NCI-H1417 (cell line): ENCODE measurements at regions not wholly inside any gene's neighbourhood (a gene's known extent, or its start where the extent isn't known, plus 50 kb on each side); places are given as distances from the start of the nearest gene placed in this dataset.
"Not testable (repeated sequence)": the region's sequence is repeated elsewhere in the genome, so short reads cannot be mapped to it uniquely, and the experiment has no call there.

Experiments
- DNase-seq, 3 experiments: peaks; one replicate each; lab custom pipeline; 2025; lab: John Stamatoyannopoulos, UW

GRCh38 chr3:25844891-25845290, 55.0 kb downstream of the OXSM start:
- DNase-seq: no peak

DNA sequence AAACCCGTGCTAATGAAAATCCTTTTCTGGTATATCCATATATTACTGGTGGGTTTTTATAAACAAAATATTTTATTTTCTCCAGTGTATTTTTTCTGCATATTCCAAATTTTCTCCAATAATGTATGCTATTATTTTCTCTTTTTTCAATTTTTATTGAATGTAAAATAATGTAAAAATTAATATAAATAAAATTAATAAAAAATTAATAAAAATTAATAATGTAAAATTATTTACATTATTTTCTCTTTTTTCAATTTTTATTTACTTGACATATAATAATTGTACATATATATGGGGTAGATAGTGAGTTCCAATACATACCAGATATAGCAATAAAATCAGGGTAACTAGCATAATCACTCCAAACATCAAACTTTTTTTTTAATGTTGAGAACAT, 56.4 kb downstream of the OXSM start:
- DNase-seq: no peak

GRCh38 chr3:25849091-25849490, 59.2 kb downstream of the OXSM start:
- no peak for DNase-seq

- no peak for DNase-seq
Measured at GRCh38 chr3:25849641-25850385, 59.9 kb downstream of the OXSM start.

- not testable (repeated sequence) for DNase-seq
Measured at GRCh38 chr3:25851693-25852259, 61.9 kb downstream of the OXSM start.

DNA sequence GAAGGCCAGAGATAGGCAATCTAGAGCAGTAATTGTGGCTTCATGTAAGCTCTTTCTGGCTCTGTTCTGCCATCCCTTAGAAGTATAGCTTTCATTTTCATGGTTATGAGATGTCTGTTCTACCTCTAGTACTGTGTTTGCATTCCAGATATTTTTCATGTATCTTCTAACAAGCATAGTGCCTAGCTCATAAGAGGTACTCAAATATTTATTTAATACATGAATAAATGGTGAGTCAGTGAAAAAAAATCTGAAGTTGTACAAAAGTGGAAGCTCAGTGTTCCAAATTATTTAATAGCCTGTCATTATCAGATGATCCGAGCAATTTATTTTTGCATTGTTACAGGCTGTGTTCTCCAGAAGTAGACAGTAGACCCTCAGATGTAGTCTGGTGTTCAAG, 64.3 kb downstream of the OXSM start:
- peak in 1 of 3 experiments; percentile 27 for DNase-seq

DNA sequence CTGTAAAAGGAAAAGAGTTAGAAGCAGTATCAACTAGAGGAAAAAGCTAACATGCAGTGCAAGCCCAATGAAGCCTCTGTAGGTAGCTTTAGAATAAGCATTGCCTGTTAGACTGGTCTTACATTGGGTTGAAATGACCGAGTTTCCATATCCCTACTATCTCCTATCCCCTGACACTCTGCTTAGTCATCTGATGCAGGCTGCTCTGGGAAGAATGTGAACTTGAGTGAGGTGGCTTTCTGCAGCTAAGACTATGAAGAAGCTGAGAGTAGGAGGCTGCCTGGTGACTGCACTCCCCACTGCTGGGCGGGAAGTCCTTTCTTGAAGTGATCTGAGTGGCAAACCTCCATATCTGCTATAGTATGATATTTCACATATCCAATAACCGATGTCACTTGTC, 64.7 kb downstream of the OXSM start:
- DNase-seq: no peak

GRCh38 chr3:25855266-25855784, 65.4 kb downstream of the OXSM start:
- DNase-seq: no peak

GRCh38 chr3:25856902-25857518, 67.1 kb downstream of the OXSM start:
- peak in 2 of 3 experiments; percentile 22 to 27 for DNase-seq

- no peak for DNase-seq
Measured at GRCh38 chr3:25861566-25861965, 71.7 kb downstream of the OXSM start.

GRCh38 chr3:25863011-25863415, 73.1 kb downstream of the OXSM start:
- DNase-seq: no peak

GRCh38 chr3:25863416-25863959, 73.6 kb downstream of the OXSM start:
- DNase-seq: no peak

GRCh38 chr3:25870452-25870851, 80.6 kb downstream of the OXSM start:
- DNase-seq: no peak

DNA sequence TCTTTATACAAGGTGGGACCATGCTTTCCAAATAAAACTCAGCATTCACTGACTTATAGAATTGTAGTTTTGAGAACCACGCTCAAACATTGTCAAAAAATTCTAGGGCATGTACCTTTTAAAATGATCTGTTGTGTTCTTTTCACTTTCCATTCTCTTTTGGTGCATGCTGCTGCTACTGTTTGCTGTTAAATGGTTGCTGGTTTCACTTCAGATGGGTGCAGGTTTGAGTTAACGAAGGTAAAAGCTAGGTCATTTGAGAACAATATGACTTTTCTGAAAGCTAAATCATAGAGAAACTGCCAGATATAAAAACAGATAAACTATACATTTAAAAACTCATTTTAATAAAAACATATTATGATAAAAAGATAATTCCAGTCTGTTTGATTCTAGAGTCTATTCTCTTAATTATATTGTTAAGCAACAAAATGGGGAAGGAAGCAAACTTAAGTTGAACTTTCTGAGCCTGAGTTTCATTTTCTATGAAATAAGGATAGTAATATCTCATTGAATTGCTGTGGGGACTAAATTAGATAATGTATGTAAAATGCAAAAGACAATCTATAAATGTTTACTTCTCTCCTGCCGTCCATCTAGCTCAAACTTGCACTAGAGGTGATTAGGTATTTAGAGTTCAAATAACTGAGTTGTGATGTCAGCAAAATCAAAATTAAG, 82.4 kb downstream of the OXSM start:
- DNase-seq: no peak

DNA sequence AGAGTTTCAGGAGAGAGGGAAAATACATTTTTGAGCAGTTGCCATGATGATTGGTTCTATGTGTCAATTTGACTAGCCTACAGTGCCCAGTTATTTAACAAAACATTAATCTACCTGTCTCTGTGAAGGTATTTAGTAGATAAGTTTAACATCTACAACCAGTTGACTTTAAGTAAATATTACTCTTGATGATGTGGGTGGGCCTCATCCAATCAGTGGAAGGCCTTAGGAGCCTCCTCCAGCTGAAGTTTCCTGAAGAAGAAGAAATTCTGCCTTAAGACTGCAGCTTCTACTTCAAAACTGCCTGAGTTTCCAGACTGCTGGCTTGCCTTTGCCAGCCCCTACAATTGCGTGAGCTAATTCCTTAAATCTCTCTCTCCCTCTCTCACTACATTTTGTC, 93.6 kb downstream of the OXSM start:
- no peak for DNase-seq

DNA sequence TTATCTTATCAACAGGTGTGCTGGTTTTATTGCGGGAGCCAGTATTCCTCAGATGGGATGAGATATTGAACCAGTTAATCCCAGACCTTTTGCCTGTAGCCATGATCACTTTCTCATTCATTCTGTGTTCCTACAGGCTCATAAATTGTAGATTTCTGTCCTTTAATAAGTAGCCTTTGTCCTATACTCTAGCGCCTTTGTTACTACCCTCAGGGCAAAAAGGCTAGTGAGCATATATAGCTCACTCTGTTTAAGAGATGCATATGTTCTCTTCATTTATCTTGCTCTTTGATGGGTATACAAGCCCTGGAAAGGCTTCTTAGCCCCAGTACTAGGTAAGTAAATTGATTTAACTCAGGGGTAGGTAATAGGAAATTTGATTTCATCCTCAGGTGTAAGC, 95.1 kb downstream of the OXSM start:
- DNase-seq: peak in 1 of 3 experiments; percentile 19

GRCh38 chr3:25885544-25885943, 95.7 kb downstream of the OXSM start:
- no peak for DNase-seq

DNA sequence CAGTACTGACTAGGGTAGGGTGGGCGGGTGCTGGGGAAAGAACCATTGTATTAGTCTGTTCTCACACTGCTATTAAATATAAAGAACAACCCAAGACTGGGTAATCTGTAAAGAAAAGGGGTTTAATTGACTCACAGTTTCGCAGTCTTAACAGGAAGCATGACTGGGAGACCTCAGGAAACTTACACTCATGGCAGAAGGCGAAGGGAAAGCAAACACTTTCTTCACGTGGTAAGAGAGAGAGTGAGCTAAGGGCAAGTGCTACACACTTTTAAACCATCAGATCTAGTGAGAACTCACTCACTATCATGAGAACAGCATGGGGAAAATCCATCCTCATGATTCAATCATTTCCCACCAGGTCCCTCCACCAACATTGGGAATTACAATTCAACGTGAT, 98.0 kb downstream of the OXSM start:
- DNase-seq: no peak

GRCh38 chr3:25888892-25889524, 99.1 kb downstream of the OXSM start:
- no peak for DNase-seq

DNA sequence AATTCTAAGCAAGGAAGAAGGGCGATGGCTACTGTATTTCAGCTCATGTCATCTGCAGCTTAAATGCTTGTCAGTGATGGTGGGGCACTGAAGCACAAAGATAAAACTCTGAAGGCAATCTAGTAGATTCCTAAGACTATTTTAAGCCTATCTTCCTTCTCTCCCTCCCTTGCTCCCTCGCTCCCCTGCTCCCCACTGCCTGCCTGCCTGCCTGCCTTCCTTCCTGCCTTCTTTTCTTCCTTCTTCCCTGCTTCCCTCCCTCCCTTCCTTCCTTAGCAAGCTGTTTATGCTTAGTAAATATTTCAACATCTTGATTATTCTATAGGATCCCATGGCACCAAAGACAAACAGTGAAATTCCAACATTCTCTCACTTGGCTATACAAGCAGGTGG, 99.6 kb downstream of the OXSM start:
- no peak for DNase-seq

DNA sequence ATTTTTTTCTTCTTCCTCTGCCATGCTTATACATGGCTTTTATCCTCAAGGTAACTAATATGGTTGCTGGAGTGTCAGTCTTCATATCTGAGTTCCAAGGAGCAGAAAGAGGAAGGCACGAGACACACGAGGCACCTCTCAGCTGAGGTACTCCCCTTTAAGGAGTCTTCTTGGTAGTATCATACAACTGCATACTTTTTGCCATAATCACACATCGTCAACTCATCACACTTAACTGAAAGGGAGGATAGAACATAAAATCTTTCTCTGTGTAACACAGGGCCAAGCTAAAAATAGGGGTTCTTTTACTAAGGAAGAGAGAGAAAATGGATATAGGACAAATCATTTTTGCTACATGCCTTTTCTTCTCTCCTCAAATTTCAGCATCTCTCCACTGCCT, 104.2 kb downstream of the OXSM start:
- no peak for DNase-seq

GRCh38 chr3:25895031-25895430, 105.1 kb downstream of the OXSM start:
- no peak for DNase-seq
